IMR-90 (cell line): ENCODE measurements at regions not wholly inside any gene's neighbourhood (a gene's known extent, or its start where the extent isn't known, plus 50 kb on each side); places are given as distances from the start of the nearest gene placed in this dataset.

Experiments used
- ATAC-seq: fragments of 200-7000 bp; cut with Tn5 transposase; 2 replicates; pipeline ENCODE4 v1.9.1; 2020; ENCODE audit warnings: low read depth, mild to moderate bottlenecking, moderate library complexity
- BruUV-seq: library from RNA; stranded (reverse); fragments of 400-500 nt; replicated peaks from 2 replicates; lab custom pipeline; 2021; lab: Mats Ljungman, UMichigan
- CTCF ChIA-PET: fragments of 300-600 bp; formaldehyde crosslinking; extraction: SDS; loops from one replicate; lab custom pipeline; 2021; ENCODE audit warnings: antibody characterized with exemption; lab: Yijun Ruan, JAX
- POLR2A ChIA-PET: fragments of 300-600 bp; sonication (Branson Sonifier 250); formaldehyde crosslinking; loops from one replicate; lab custom pipeline; 2022; ENCODE audit warnings: antibody characterized with exemption; ENCODE audit not compliant: unreplicated experiment; lab: Charles Lee
- DNase-seq: peaks from one replicate; pipeline ENCODE4 v3.0.0; 2013
- H2AFZ ChIP-seq: replicated peaks from 2 replicates; pipeline ENCODE3; 2013; ENCODE audit warnings: low read length, mild to moderate bottlenecking; ENCODE audit not compliant: poor library complexity
- H2AK5ac ChIP-seq: 2 replicates; pipeline ENCODE4 v1.6.1; 2013; ENCODE audit warnings: low read depth, low read length, inconsistent platforms
- H2AK9ac ChIP-seq: replicated peaks from 2 replicates; pipeline ENCODE3; 2013; ENCODE audit warnings: mild to moderate bottlenecking, low read depth, low read length, moderate library complexity; ENCODE audit not compliant: poor library complexity
- H2BK120ac ChIP-seq: 2 replicates; pipeline ENCODE4 v1.6.1; 2013; ENCODE audit warnings: low read depth, low read length, inconsistent platforms
- H2BK15ac ChIP-seq: 3 replicates; pipeline ENCODE4 v1.6.1; 2013; ENCODE audit warnings: low read depth, low read length, inconsistent platforms
- H2BK20ac ChIP-seq: 2 replicates; pipeline ENCODE4 v1.6.1; 2013; ENCODE audit warnings: low read depth, mild to moderate bottlenecking, inconsistent platforms, low read length, moderate library complexity
- H2BK5ac ChIP-seq: 2 replicates; pipeline ENCODE4 v1.6.1; 2013; ENCODE audit warnings: mild to moderate bottlenecking, low read depth, low read length, inconsistent platforms; ENCODE audit not compliant: poor library complexity, severe bottlenecking
- H3K14ac ChIP-seq: replicated peaks from 2 replicates; pipeline ENCODE4 v1.6.1; 2013; ENCODE audit warnings: low read depth, low read length, inconsistent platforms
- H3K18ac ChIP-seq: 2 replicates; pipeline ENCODE4 v1.6.1; 2013; ENCODE audit warnings: low read depth, low read length, control low read depth
- H3K23ac ChIP-seq: 2 replicates; pipeline ENCODE4 v1.6.1; 2013; ENCODE audit warnings: low read depth, low read length, inconsistent platforms
- H3K27ac ChIP-seq: 2 replicates; pipeline ENCODE4 v1.5.1; 2013; ENCODE audit warnings: mild to moderate bottlenecking, control low read depth, low read length; ENCODE audit not compliant: insufficient read depth
- H3K27me3 ChIP-seq: 2 replicates; pipeline ENCODE4 v1.6.1; 2013; ENCODE audit warnings: low read length; ENCODE audit not compliant: control insufficient read depth, insufficient read depth
- H3K36me3 ChIP-seq: 2 replicates; pipeline ENCODE4 v1.6.1; 2013; ENCODE audit warnings: low read length, mixed read lengths; ENCODE audit not compliant: control insufficient read depth, insufficient read depth
- H3K4ac ChIP-seq: 2 replicates; pipeline ENCODE4 v1.6.1; 2013; ENCODE audit warnings: low read depth, low read length, inconsistent platforms
- H3K4me1 ChIP-seq: 2 replicates; pipeline ENCODE4 v1.6.1; 2013; ENCODE audit warnings: low read length, mixed read lengths; ENCODE audit not compliant: control insufficient read depth, insufficient read depth
- H3K4me2 ChIP-seq: 2 replicates; pipeline ENCODE4 v1.6.1; 2013; ENCODE audit warnings: low read depth, mild to moderate bottlenecking, control low read depth, low read length, moderate library complexity
- H3K4me3 ChIP-seq: 2 replicates; pipeline ENCODE4 v1.5.1; 2013; ENCODE audit warnings: low read depth, mild to moderate bottlenecking, control low read depth, low read length, moderate library complexity; ENCODE audit not compliant: insufficient read depth
- H3K56ac ChIP-seq: 2 replicates; pipeline ENCODE4 v1.6.1; 2013; ENCODE audit warnings: low read length, inconsistent platforms; ENCODE audit not compliant: insufficient read depth; ENCODE audit errors: extremely low read depth
- H3K79me1 ChIP-seq, 2 experiments: 2 replicates each; pipeline ENCODE4 v1.6.1; 2013; ENCODE audit warnings: low read length in 2 of 2, inconsistent platforms in 1 of 2, low read depth in 1 of 2
- H3K9ac ChIP-seq: 2 replicates; pipeline ENCODE4 v1.6.1; 2013; ENCODE audit warnings: low read depth, low read length, control low read depth
- H3K9me1 ChIP-seq: 2 replicates; pipeline ENCODE4 v1.6.1; 2013; ENCODE audit warnings: low read length, inconsistent platforms; ENCODE audit not compliant: insufficient read depth
- H3K9me3 ChIP-seq: 2 replicates; pipeline ENCODE4 v1.6.1; 2013; ENCODE audit warnings: low read length; ENCODE audit not compliant: control insufficient read depth, insufficient read depth
- H4K20me1 ChIP-seq: 2 replicates; pipeline ENCODE4 v1.6.1; 2013; ENCODE audit warnings: low read length, inconsistent platforms; ENCODE audit not compliant: insufficient read depth
- H4K5ac ChIP-seq: 2 replicates; pipeline ENCODE4 v1.6.1; 2013; ENCODE audit warnings: mild to moderate bottlenecking, low read depth, low read length, control low read depth
- H4K8ac ChIP-seq, 2 experiments: 2 replicates each; pipeline ENCODE4 v1.6.1; 2013; ENCODE audit warnings: low read depth in 2 of 2, low read length in 2 of 2, control low read depth in 1 of 2, inconsistent platforms in 1 of 2
- H4K91ac ChIP-seq: 2 replicates; pipeline ENCODE4 v1.6.1; 2013; ENCODE audit warnings: low read depth, low read length, inconsistent platforms; ENCODE audit not compliant: insufficient read depth
- BHLHE40 ChIP-seq: fragments of 150-350 bp; IDR thresholded peaks from 2 replicates; pipeline ENCODE4 v1.6.1; 2016; ENCODE audit warnings: mild to moderate bottlenecking, low read depth, low read length
- CHD1 ChIP-seq: IDR thresholded peaks from 2 replicates; pipeline ENCODE4 v1.6.1; 2012; ENCODE audit warnings: low read depth, low read length, improper control_type of control experiment
- CTCF ChIP-seq: conservative IDR thresholded peaks from 2 replicates; pipeline ENCODE4 v1.5.1; 2012; ENCODE audit warnings: mild to moderate bottlenecking, low read depth, low read length, improper control_type of control experiment
- FOS ChIP-seq: fragments of 150-350 bp; IDR thresholded peaks from 2 replicates; pipeline ENCODE4 v1.6.1; 2016; ENCODE audit warnings: low read depth, low read length
- MAFK ChIP-seq: IDR thresholded peaks from 2 replicates; pipeline ENCODE4 v1.6.1; 2012; ENCODE audit warnings: low read depth, low read length, improper control_type of control experiment
- MXI1 ChIP-seq: IDR thresholded peaks from 2 replicates; pipeline ENCODE4 v1.6.1; 2012; ENCODE audit warnings: low read depth, mild to moderate bottlenecking, low read length, moderate library complexity, borderline replicate concordance
- NFE2L2 ChIP-seq: fragments of 150-350 bp; IDR thresholded peaks from 2 replicates; pipeline ENCODE4 v1.6.1; 2016; ENCODE audit warnings: low read depth, mild to moderate bottlenecking, low read length
- RAD21 ChIP-seq: IDR thresholded peaks from 2 replicates; pipeline ENCODE4 v1.6.1; 2012; ENCODE audit warnings: low read length, improper control_type of control experiment
- RCOR1 ChIP-seq: IDR thresholded peaks from 2 replicates; pipeline ENCODE4 v1.6.1; 2012; ENCODE audit warnings: mild to moderate bottlenecking, low read length, improper control_type of control experiment; ENCODE audit not compliant: insufficient replicate concordance
- RFX5 ChIP-seq: IDR thresholded peaks from 2 replicates; pipeline ENCODE4 v1.8.0; 2012; ENCODE audit warnings: low read depth, mild to moderate bottlenecking, low read length, moderate library complexity
- SMC3 ChIP-seq: fragments of 150-350 bp; IDR thresholded peaks from 2 replicates; pipeline ENCODE4 v1.6.1; 2016; ENCODE audit warnings: low read depth, mild to moderate bottlenecking, antibody characterized with exemption, low read length, moderate library complexity
- WGBS, 2 experiments: methylation state at CpG; one replicate each; pipeline versions ENCODE4 v1.1.5 to v1.1.7; 2013; ENCODE audit warnings: missing lambda C conversion rate in 2 of 2; ENCODE audit not compliant: insufficient read length in 1 of 2; ENCODE audit errors: extremely low coverage in 2 of 2; 5-methylcytosine and 5-hydroxymethylcytosine counted together
- dilution Hi-C: fragments of 300-500 bp; cut with HindIII; formaldehyde crosslinking; loops from one replicate; pipeline ENCODE4 v1.14.3; 2018; ENCODE audit warnings: low sequenced_read_pairs; ENCODE audit not compliant: unreplicated experiment
- in situ Hi-C: fragments of 300-500 bp; cut with MboI; formaldehyde crosslinking; loops from 3 replicates; pipeline ENCODE4 v1.14.3; 2019; ENCODE audit warnings: low sequenced_read_pairs, inconsistent platforms, mixed read lengths
- intact Hi-C: fragments of 100-400 bp; cut with micrococcal nuclease; formaldehyde crosslinking; loops from 2 replicates; pipeline ENCODE4 v1.10.0; 2022
- TF ChIP-seq, protein P1 (sequence below): fragments of 150-350 bp; IDR thresholded peaks from 2 replicates; pipeline ENCODE4 v1.6.1; 2016; ENCODE audit warnings: low read depth, mild to moderate bottlenecking, low read length, moderate library complexity, borderline replicate concordance
- TF ChIP-seq, protein P2 (sequence below): fragments of 150-350 bp; IDR thresholded peaks from 2 replicates; pipeline ENCODE4 v1.6.1; 2017; ENCODE audit warnings: mild to moderate bottlenecking, antibody characterized with exemption, low read length, low read depth

GRCh38 chr9:135016037-135016640, 71.3 kb upstream of the OLFM1 start:
- Histone ChIP-seq H3K14ac (no peak overlapping the region), H3K36me3 (no peaks in the 10 kb centered on the region), H2BK20ac (no peak overlapping the region), H3K4me2 (no peak overlapping the region), H3K4me1 (no peaks in the 10 kb centered on the region), H3K4me3 (no peak overlapping the region), H4K5ac (no peak overlapping the region), H2BK120ac (no peak overlapping the region), H3K18ac (no peak overlapping the region), H4K20me1 (no peaks in the 10 kb centered on the region), H2AK5ac (no peak overlapping the region), H2AK9ac (no peak overlapping the region), H4K8ac (no peak overlapping the region), H4K91ac (no peak overlapping the region), H3K9me3 (no peaks in the 10 kb centered on the region), H3K79me1 (no peaks in the 10 kb centered on the region), H3K4ac (no peak overlapping the region), H2BK15ac (no peak overlapping the region), H3K23ac (no peak overlapping the region), H3K27ac (no peak overlapping the region), H3K56ac (no peak overlapping the region), H3K9me1 (no peaks in the 10 kb centered on the region), H2BK5ac (no peak overlapping the region), H3K27me3 (peaks cover 7% of the 10 kb centered on the region; the same call in 1 of the 2 replicates), H2AFZ (no peak overlapping the region), H3K9ac (no peak overlapping the region)
- DNase-seq (no peak), ATAC-seq (no peak)
- POLR2A ChIA-PET: no interaction called here
- BruUV-seq: no TSS peak
- CTCF ChIA-PET: no interaction called here
- dilution Hi-C loops (no loop called here), intact Hi-C loops (no loop called here), in situ Hi-C loops (no loop called here)
- TF ChIP-seq BHLHE40: no peak
- TF ChIP-seq FOS: no peak
- TF ChIP-seq, protein P1, sequence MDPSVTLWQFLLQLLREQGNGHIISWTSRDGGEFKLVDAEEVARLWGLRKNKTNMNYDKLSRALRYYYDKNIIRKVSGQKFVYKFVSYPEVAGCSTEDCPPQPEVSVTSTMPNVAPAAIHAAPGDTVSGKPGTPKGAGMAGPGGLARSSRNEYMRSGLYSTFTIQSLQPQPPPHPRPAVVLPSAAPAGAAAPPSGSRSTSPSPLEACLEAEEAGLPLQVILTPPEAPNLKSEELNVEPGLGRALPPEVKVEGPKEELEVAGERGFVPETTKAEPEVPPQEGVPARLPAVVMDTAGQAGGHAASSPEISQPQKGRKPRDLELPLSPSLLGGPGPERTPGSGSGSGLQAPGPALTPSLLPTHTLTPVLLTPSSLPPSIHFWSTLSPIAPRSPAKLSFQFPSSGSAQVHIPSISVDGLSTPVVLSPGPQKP: no peak
- TF ChIP-seq, protein P2, sequence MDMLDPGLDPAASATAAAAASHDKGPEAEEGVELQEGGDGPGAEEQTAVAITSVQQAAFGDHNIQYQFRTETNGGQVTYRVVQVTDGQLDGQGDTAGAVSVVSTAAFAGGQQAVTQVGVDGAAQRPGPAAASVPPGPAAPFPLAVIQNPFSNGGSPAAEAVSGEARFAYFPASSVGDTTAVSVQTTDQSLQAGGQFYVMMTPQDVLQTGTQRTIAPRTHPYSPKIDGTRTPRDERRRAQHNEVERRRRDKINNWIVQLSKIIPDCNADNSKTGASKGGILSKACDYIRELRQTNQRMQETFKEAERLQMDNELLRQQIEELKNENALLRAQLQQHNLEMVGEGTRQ: no peak
- no peak for TF ChIP-seq CHD1
- no peak for TF ChIP-seq SMC3
- TF ChIP-seq RFX5: no peak
- no peak for TF ChIP-seq NFE2L2
- no peak for TF ChIP-seq RAD21
- no peak for TF ChIP-seq MXI1
- TF ChIP-seq CTCF: no peak
- TF ChIP-seq MAFK: no peak
- no peak for TF ChIP-seq RCOR1
- 93% methylated on average over 5 of the region's 14 CpGs; no CpG with 5 or more reads in 1 of the 2 experiments for WGBS, 2 experiments
